HEK293 (cell line): ENCODE measurements at regions not wholly inside any gene's neighbourhood (a gene's known extent, or its start where the extent isn't known, plus 50 kb on each side); places are given as distances from the start of the nearest gene placed in this dataset.

Source experiments
- YY1 ChIP-seq: fragments of 450-650 bp; formaldehyde crosslinking; IDR thresholded peaks from 2 replicates; pipeline ENCODE4 v1.5.1; 2018; ENCODE audit warnings: missing biosample characterization, missing genetic modification characterization
- ZBTB20 ChIP-seq: fragments of 450-650 bp; formaldehyde crosslinking; IDR thresholded peaks from 2 replicates; pipeline ENCODE4 v1.5.1; 2016; ENCODE audit warnings: missing biosample characterization, missing genetic modification characterization
- ZBTB8A ChIP-seq: fragments of 450-650 bp; formaldehyde crosslinking; IDR thresholded peaks from 2 replicates; pipeline ENCODE4 v1.5.1; 2016; ENCODE audit warnings: missing biosample characterization, missing genetic modification characterization
- ZFP37 ChIP-seq: fragments of 450-650 bp; formaldehyde crosslinking; IDR thresholded peaks from 2 replicates; pipeline ENCODE4 v1.5.1; 2016; ENCODE audit warnings: missing biosample characterization, missing genetic modification characterization
- ZNF214 ChIP-seq: fragments of 450-650 bp; formaldehyde crosslinking; IDR thresholded peaks from 2 replicates; pipeline ENCODE4 v1.5.1; 2017; ENCODE audit warnings: missing biosample characterization, mild to moderate bottlenecking, missing genetic modification characterization, borderline replicate concordance
- ZNF292 ChIP-seq: fragments of 450-650 bp; formaldehyde crosslinking; IDR thresholded peaks from 2 replicates; pipeline ENCODE4 v1.5.1; 2016; ENCODE audit warnings: low read depth, missing biosample characterization, missing genetic modification characterization, borderline replicate concordance
- ZNF37A ChIP-seq: fragments of 450-650 bp; IDR thresholded peaks from 2 replicates; pipeline ENCODE4 v1.5.1; 2018; ENCODE audit warnings: missing biosample characterization, missing genetic modification characterization
- ZNF76 ChIP-seq: fragments of 450-650 bp; formaldehyde crosslinking; IDR thresholded peaks from 2 replicates; pipeline ENCODE4; 2016; ENCODE audit warnings: low read depth, missing biosample characterization, missing genetic modification characterization, borderline replicate concordance
- TF ChIP-seq, protein P1 (sequence below): fragments of 450-650 bp; formaldehyde crosslinking; IDR thresholded peaks from 2 replicates; pipeline ENCODE4 v1.5.1; 2016; ENCODE audit warnings: missing biosample characterization, missing genetic modification characterization

DNA sequence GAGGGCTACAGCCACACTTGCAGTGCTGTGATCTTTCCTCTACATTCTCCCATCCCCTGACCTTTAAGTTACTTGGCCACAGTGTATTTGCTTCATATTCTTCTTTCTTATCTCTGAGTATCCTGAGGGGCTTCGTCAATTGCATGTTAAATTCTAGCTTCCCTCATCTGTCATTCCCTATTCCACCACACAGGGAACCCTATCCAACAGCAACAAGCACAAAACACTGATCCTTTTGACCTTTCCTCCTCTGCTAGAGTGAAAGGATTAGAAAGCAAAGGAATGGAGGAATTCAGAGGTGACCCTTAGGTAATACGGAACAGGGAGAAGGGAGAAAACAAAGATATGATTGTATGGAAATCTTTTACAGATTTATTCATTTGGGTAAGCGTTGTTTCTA is 1061.7 kb upstream of the TENM4 start:
- TF ChIP-seq, protein P1, sequence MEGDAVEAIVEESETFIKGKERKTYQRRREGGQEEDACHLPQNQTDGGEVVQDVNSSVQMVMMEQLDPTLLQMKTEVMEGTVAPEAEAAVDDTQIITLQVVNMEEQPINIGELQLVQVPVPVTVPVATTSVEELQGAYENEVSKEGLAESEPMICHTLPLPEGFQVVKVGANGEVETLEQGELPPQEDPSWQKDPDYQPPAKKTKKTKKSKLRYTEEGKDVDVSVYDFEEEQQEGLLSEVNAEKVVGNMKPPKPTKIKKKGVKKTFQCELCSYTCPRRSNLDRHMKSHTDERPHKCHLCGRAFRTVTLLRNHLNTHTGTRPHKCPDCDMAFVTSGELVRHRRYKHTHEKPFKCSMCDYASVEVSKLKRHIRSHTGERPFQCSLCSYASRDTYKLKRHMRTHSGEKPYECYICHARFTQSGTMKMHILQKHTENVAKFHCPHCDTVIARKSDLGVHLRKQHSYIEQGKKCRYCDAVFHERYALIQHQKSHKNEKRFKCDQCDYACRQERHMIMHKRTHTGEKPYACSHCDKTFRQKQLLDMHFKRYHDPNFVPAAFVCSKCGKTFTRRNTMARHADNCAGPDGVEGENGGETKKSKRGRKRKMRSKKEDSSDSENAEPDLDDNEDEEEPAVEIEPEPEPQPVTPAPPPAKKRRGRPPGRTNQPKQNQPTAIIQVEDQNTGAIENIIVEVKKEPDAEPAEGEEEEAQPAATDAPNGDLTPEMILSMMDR (tag by site-specific recombination): no peak
- TF ChIP-seq ZNF292 (tag by site-specific recombination): no peak
- TF ChIP-seq ZBTB20 (tag by site-specific recombination): no peak
- TF ChIP-seq YY1 (tag by site-specific recombination): no peak
- TF ChIP-seq ZNF214: no peak
- TF ChIP-seq ZFP37 (tag by site-specific recombination): no peak
- no peak for TF ChIP-seq ZNF37A (tag by site-specific recombination)
- no peak for TF ChIP-seq ZBTB8A (tag by site-specific recombination)
- no peak for TF ChIP-seq ZNF76 (tag by site-specific recombination)
